ENCODE measurements at regions not wholly inside any gene's neighbourhood (a gene's known extent, or its start where the extent isn't known, plus 50 kb on each side); places are given as distances from the start of the nearest gene placed in this dataset.

DNA sequence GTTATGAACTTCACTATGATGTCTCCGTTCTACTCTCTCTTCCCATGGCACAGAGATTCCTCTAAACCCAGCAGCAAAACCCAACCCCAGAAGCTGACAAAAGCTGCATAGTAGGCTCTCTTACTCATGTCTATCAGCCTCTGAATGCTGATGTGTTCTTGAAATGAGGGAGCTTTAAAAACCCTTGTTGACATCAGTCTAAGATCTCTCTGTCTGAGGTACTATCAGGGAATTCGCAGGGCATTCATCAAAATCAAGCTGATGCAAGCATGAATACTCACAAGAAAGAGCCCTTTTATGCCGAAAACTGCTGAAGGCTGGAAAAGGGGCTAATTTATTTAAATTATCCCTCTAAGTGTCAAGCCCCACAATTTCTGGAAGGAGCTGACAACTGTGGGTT lies 710.6 kb upstream of the FANCL start:
- Histone ChIP-seq H3K27me3 (ENCODE audit: control insufficient read depth, insufficient read depth, low read length, poor library complexity, severe bottlenecking) (no peaks in the 10 kb centered on the region), H3K27ac (ENCODE audit: low read depth, low read length) (no peak overlapping the region), H3K9ac (ENCODE audit: extremely low read depth, low read length, poor library complexity, severe bottlenecking) (no peak overlapping the region), H3K4me3 (ENCODE audit: low read length) (no peak overlapping the region), H3K4me1 (ENCODE audit: control insufficient read depth, insufficient read depth, low read length) (peaks cover 4% of the 10 kb centered on the region), H3K9me3 (ENCODE audit: control insufficient read depth, low read length) (no peaks in the 10 kb centered on the region), H3K36me3 (ENCODE audit: control insufficient read depth, insufficient read depth, low read length) (no peaks in the 10 kb centered on the region)
- WGBS, 2 experiments (ENCODE audit: insufficient coverage in 1 of 2, insufficient read length in 1 of 2): 86 to 90% methylated on average over 2 to 3 of the region's 3 CpGs
- H3K27ac Mint-ChIP-seq: no peak overlapping the region
- TF ChIP-seq, protein P1, sequence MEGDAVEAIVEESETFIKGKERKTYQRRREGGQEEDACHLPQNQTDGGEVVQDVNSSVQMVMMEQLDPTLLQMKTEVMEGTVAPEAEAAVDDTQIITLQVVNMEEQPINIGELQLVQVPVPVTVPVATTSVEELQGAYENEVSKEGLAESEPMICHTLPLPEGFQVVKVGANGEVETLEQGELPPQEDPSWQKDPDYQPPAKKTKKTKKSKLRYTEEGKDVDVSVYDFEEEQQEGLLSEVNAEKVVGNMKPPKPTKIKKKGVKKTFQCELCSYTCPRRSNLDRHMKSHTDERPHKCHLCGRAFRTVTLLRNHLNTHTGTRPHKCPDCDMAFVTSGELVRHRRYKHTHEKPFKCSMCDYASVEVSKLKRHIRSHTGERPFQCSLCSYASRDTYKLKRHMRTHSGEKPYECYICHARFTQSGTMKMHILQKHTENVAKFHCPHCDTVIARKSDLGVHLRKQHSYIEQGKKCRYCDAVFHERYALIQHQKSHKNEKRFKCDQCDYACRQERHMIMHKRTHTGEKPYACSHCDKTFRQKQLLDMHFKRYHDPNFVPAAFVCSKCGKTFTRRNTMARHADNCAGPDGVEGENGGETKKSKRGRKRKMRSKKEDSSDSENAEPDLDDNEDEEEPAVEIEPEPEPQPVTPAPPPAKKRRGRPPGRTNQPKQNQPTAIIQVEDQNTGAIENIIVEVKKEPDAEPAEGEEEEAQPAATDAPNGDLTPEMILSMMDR (conservative IDR thresholded peaks at IDR 0.05): no peak
- H3K36me3 Mint-ChIP-seq (ENCODE audit: low read depth): no peaks in the 10 kb centered on the region
- H3K27me3 Mint-ChIP-seq (ENCODE audit: insufficient read depth): no peaks in the 10 kb centered on the region
- peaks cover 31% of the 10 kb centered on the region for H3K4me1 Mint-ChIP-seq
- H3K9me3 Mint-ChIP-seq: no peaks in the 10 kb centered on the region
- H3K4me3 Mint-ChIP-seq: no peak overlapping the region
- DNase-seq: no peak

DNA sequence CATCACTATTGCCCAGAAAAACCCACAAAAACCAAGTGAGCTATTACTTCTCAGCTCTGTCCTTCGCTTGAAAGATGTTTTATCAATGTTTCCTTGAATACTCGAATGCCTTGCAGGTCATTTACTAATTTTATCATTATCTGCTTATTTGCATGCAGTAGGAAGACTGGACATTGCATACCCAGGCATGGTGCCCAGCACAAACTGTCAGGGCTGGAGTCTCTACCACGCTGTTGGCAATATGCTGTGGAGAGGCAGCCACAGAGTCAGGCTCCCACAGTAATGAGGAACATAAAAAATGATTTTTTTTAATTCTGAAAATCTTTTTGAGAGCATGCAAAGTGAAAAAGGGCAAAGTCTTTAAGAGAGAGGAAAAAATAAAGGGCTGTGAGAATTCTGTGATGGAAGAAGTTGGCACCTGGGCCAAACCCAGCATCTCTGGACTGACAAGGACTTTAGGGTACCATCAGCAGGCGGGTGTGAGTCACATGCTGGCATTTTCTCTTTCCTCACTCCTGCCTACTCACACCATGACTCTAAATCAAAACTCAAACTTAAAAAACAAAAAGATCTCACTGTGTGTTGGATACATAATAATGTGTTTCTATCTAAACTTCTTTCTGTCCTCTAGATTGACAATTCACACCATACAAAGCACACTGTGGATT lies 709.8 kb upstream of the FANCL start:
- no peak overlapping the region for H3K27ac ChIP-seq (ENCODE audit: low read depth, low read length)
- DNase-seq: no peak
- Mint-ChIP-seq H3K4me3 (no peak overlapping the region), H3K27ac (no peak overlapping the region), H3K27me3 (ENCODE audit: insufficient read depth) (no peaks in the 10 kb centered on the region), H3K36me3 (ENCODE audit: low read depth) (no peaks in the 10 kb centered on the region), H3K4me1 (peaks cover 31% of the 10 kb centered on the region), H3K9me3 (no peaks in the 10 kb centered on the region)
- TF ChIP-seq, protein P1 (conservative IDR thresholded peaks at IDR 0.05): no peak
- 89 to 90% methylated on average over 3 to 4 of the region's 4 CpGs for WGBS, 2 experiments (ENCODE audit: insufficient coverage in 1 of 2, insufficient read length in 1 of 2)
- no peaks in the 10 kb centered on the region for H3K27me3 ChIP-seq (ENCODE audit: control insufficient read depth, insufficient read depth, low read length, poor library complexity, severe bottlenecking)
- no peaks in the 10 kb centered on the region for H3K9me3 ChIP-seq (ENCODE audit: control insufficient read depth, low read length)
- peaks cover 4% of the 10 kb centered on the region for H3K4me1 ChIP-seq (ENCODE audit: control insufficient read depth, insufficient read depth, low read length)
- no peaks in the 10 kb centered on the region for H3K36me3 ChIP-seq (ENCODE audit: control insufficient read depth, insufficient read depth, low read length)
- H3K9ac ChIP-seq (ENCODE audit: extremely low read depth, low read length, poor library complexity, severe bottlenecking): no peak overlapping the region
- no peak overlapping the region for H3K4me3 ChIP-seq (ENCODE audit: low read length)

DNA sequence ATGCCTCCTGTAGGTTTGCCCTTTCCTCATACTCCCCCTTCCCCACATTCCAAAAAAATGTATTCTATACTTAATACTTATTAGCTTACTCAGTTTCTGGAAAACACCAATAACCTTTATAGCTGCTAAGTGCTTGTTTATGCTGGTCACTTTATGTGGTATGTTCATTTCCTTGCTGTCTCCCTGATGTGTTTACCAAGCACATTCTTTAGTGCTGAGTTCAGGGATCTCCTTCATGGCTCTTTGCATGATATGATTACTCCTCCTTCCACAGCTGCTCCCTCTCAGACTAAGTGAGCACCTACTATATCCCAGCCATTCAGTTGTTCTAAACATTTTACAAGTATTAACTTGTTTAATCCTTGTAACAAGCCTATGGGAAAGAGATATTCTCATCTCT lies 698.3 kb upstream of the FANCL start:
- Histone ChIP-seq H3K4me1 (ENCODE audit: control insufficient read depth, insufficient read depth, low read length) (no peaks in the 10 kb centered on the region), H3K9me3 (ENCODE audit: control insufficient read depth, low read length) (no peaks in the 10 kb centered on the region), H3K27ac (ENCODE audit: low read depth, low read length) (no peak overlapping the region), H3K36me3 (ENCODE audit: control insufficient read depth, insufficient read depth, low read length) (no peaks in the 10 kb centered on the region), H3K4me3 (ENCODE audit: low read length) (no peak overlapping the region), H3K9ac (ENCODE audit: extremely low read depth, low read length, poor library complexity, severe bottlenecking) (no peak overlapping the region), H3K27me3 (ENCODE audit: control insufficient read depth, insufficient read depth, low read length, poor library complexity, severe bottlenecking) (no peaks in the 10 kb centered on the region)
- Mint-ChIP-seq H3K4me1 (no peaks in the 10 kb centered on the region), H3K4me3 (no peak overlapping the region), H3K36me3 (ENCODE audit: low read depth) (peaks cover 2% of the 10 kb centered on the region), H3K9me3 (peaks cover 28% of the 10 kb centered on the region), H3K27me3 (ENCODE audit: insufficient read depth) (no peaks in the 10 kb centered on the region), H3K27ac (no peak overlapping the region)
- no peak for DNase-seq
- TF ChIP-seq, protein P1 (conservative IDR thresholded peaks at IDR 0.05): no peak

All from endodermal cell (in vitro differentiated cells).